K562 (cell line): ENCODE measurements at regions not wholly inside any gene's neighbourhood (a gene's known extent, or its start where the extent isn't known, plus 50 kb on each side); places are given as distances from the start of the nearest gene placed in this dataset.
A peak's percentile ranks its signal among the peaks of the same experiment; 100 is the strongest.

Experiments used
- ATAC-seq: fragments of 200-7000 bp; cut with Tn5 transposase; 3 replicates; pipeline ENCODE4 v1.9.1; 2020; ENCODE audit warnings: moderate library complexity
- BruUV-seq: library from RNA; stranded (reverse); fragments of 400-500 nt; replicated peaks from 2 replicates; lab custom pipeline; 2021; lab: Mats Ljungman, UMichigan
- CTCF ChIA-PET: fragments of 300-600 bp; formaldehyde crosslinking; extraction: SDS; loops from one replicate; lab custom pipeline; 2021; ENCODE audit warnings: low intra/inter-chr PET ratio; lab: Yijun Ruan, JAX
- POLR2A ChIA-PET: fragments of 300-600, 350-650 bp; sonication (Branson Sonifier 250); formaldehyde crosslinking; extraction: SDS; loops from one replicate; lab custom pipeline; 2021; ENCODE audit warnings: antibody characterized with exemption, inconsistent platforms; lab: Yijun Ruan, JAX
- DNase-seq, 4 experiments: peaks; one replicate each; pipeline versions ENCODE4 v3.0.0 to v3.0.0-alpha.2; 2011 to 2018; ENCODE audit warnings: low spot score in 3 of 4, mixed read lengths in 3 of 4; ENCODE audit errors: extremely low read depth in 1 of 4
- FAIRE-seq: peaks from 2 replicates; lab custom pipeline; 2011; peaks lifted over from hg19 to GRCh38; lab: Jason Lieb, UNC
- H2AFZ ChIP-seq: 2 replicates; pipeline ENCODE4 v1.6.0; 2011; ENCODE audit warnings: low read depth, low read length, control low read depth, inconsistent platforms
- H3K27ac ChIP-seq: fragments of 200-600 bp; 3 replicates; pipeline ENCODE4 v1.8.0; 2011; ENCODE audit warnings: low read depth, mild to moderate bottlenecking, control low read depth, inconsistent platforms, low read length, moderate library complexity, mixed read lengths; ENCODE audit errors: extremely low read depth
- H3K27me3 ChIP-seq, 2 experiments: fragments of 300-600 bp in 1 of 2; 2 replicates in 1 of 2; 3 replicates in 1 of 2; pipeline versions ENCODE4 v1.6.0 to v1.8.0; 2011; ENCODE audit warnings: inconsistent platforms in 2 of 2, low read length in 2 of 2, mild to moderate bottlenecking in 1 of 2, mixed read lengths in 1 of 2, moderate library complexity in 1 of 2; ENCODE audit not compliant: control insufficient read depth in 2 of 2, insufficient read depth in 2 of 2
- H3K36me3 ChIP-seq: fragments of 300-600 bp; 3 replicates; pipeline ENCODE4 v1.8.0; 2011; ENCODE audit warnings: mild to moderate bottlenecking, low read length, inconsistent platforms; ENCODE audit not compliant: control insufficient read depth, insufficient read depth
- H3K4me1 ChIP-seq, 2 experiments: fragments of 200-600 bp in 1 of 2; replicated peaks in 1 of 2; 2 replicates in 1 of 2; 3 replicates in 1 of 2; pipeline versions ENCODE4 v1.5.1 to v1.8.0; 2011; ENCODE audit warnings: inconsistent platforms in 2 of 2, low read length in 2 of 2, mild to moderate bottlenecking in 1 of 2, mixed read lengths in 1 of 2, moderate library complexity in 1 of 2; ENCODE audit not compliant: control insufficient read depth in 2 of 2, insufficient read depth in 2 of 2
- H3K4me2 ChIP-seq: 2 replicates; pipeline ENCODE4 v1.6.1; 2011; ENCODE audit warnings: low read length, control low read depth, inconsistent platforms, mixed read lengths; ENCODE audit not compliant: insufficient read depth
- H3K4me3 ChIP-seq: fragments of 200-600 bp; sonication (generic), shearing (Covaris generic); 2 replicates; pipeline ENCODE4 v1.5.1; 2016; ENCODE audit warnings: control low read depth, inconsistent platforms
- H3K79me2 ChIP-seq: fragments of 200-600 bp; 3 replicates; pipeline ENCODE4 v1.8.0; 2011; ENCODE audit warnings: low read length, inconsistent platforms; ENCODE audit not compliant: control insufficient read depth, insufficient read depth
- H3K9ac ChIP-seq, 2 experiments: 2 replicates each; pipeline versions ENCODE4 v1.6.0 to v1.6.1; 2011; ENCODE audit warnings: low read depth in 2 of 2, low read length in 2 of 2, control low read depth in 1 of 2, inconsistent platforms in 1 of 2, mild to moderate bottlenecking in 1 of 2, mixed read lengths in 1 of 2; ENCODE audit not compliant: insufficient read depth in 1 of 2
- H3K9me1 ChIP-seq: one replicate; pipeline ENCODE4 v1.6.0; 2011; ENCODE audit warnings: inconsistent platforms, mild to moderate bottlenecking, low read length, moderate library complexity; ENCODE audit not compliant: control insufficient read depth, insufficient read depth
- H3K9me3 ChIP-seq: replicated peaks from 2 replicates; pipeline ENCODE4 v1.5.1; 2011; ENCODE audit warnings: low read depth, low read length, inconsistent platforms; ENCODE audit not compliant: control insufficient read depth, insufficient read depth
- H4K20me1 ChIP-seq: replicated peaks from 2 replicates; pipeline ENCODE4 v1.6.1; 2011; ENCODE audit warnings: low read length, inconsistent platforms, mixed read lengths; ENCODE audit not compliant: control insufficient read depth, insufficient read depth
- ZBTB11 ChIP-seq, 3 experiments: fragments of 200-800 bp in 1 of 3; fragments of 250-450 bp in 1 of 3; fragments of 450-650 bp in 1 of 3; sonication (Bioruptor Pico) in 1 of 3; sonication (Bioruptor generic) in 1 of 3; formaldehyde crosslinking in 1 of 3; IDR thresholded peaks; 2 replicates each; pipeline versions ENCODE4 v1.6.1 to v1.8.0; 2016 to 2022; ENCODE audit warnings: mild to moderate bottlenecking in 2 of 3, missing genetic modification characterization in 2 of 3, missing compliant biosample characterization in 1 of 3, moderate library complexity in 1 of 3
- ZNF253 ChIP-seq: fragments of 250-450 bp; sonication (Bioruptor Pico); conservative IDR thresholded peaks from 2 replicates; pipeline ENCODE4 v1.6.1; 2021; ENCODE audit warnings: mild to moderate bottlenecking
- whole genome bisulfite sequencing: fragments of 100-300 bp; shearing (Covaris generic); methylation state at CpG from one replicate; pipeline ENCODE4 v1.1.6; 2016; ENCODE audit warnings: low coverage, mixed read lengths; ENCODE audit not compliant: insufficient coverage; ENCODE audit errors: missing lambda C conversion rate; 5-methylcytosine and 5-hydroxymethylcytosine counted together
- in situ Hi-C: fragments of 300-500 bp; cut with MboI; formaldehyde crosslinking; loops from 4 replicates; pipeline ENCODE4 v1.15.0; 2018; ENCODE audit warnings: inconsistent platforms, mixed read lengths
- intact Hi-C: fragments of 100-400 bp; cut with micrococcal nuclease; formaldehyde crosslinking; loops from 2 replicates; pipeline ENCODE4 v1.14.2; 2022

- POLR2A ChIA-PET, result no interaction called here
- no peaks in the 10 kb centered on the region for H3K27me3 ChIP-seq
- DNase-seq (no peak), FAIRE-seq (no peak), ATAC-seq (no peak)
- H3K9me1 ChIP-seq, result no peaks in the 10 kb centered on the region
- H3K9ac ChIP-seq, result no peak overlapping the region
- intact Hi-C loops (no loop called here), in situ Hi-C loops (no loop called here)
- BruUV-seq, result no TSS peak
- H3K36me3 ChIP-seq, result no peaks in the 10 kb centered on the region
- no peaks in the 10 kb centered on the region for H4K20me1 ChIP-seq
- CTCF ChIA-PET, result no interaction called here
- no peak overlapping the region for H3K4me2 ChIP-seq
- no peak overlapping the region for H3K27ac ChIP-seq
- no peak overlapping the region for H3K4me3 ChIP-seq
- H3K79me2 ChIP-seq, result no peaks in the 10 kb centered on the region
- 0% methylated on average over 2 of the region's 3 CpGs for WGBS
- H3K4me1 ChIP-seq, result no peaks in the 10 kb centered on the region
- H2AFZ ChIP-seq, result no peak overlapping the region
- H3K9me3 ChIP-seq, result no peaks in the 10 kb centered on the region; the same call in 1 of the 2 replicates
- no peak for TF ChIP-seq ZNF253
- TF ChIP-seq ZBTB11 (CRISPR knock-in tag; IDR thresholded peaks at IDR 0.05), result peak in 1 of 3 experiments; percentile 91; a peak in 2 of 6 replicates
These were observed 458.0 kb downstream of the DOK5 start for GRCh38 chr20:54933212-54933904.
